SJSA1 (cell line): ENCODE measurements at regions not wholly inside any gene's neighbourhood (a gene's known extent, or its start where the extent isn't known, plus 50 kb on each side); places are given as distances from the start of the nearest gene placed in this dataset.

Source experiments
- DNase-seq, 2 experiments: peaks; one replicate each; pipeline ENCODE4 v3.0.0-alpha.2; 2015 to 2020; ENCODE audit warnings: low spot score in 2 of 2, low read depth in 1 of 2
- H3K27ac ChIP-seq: fragments of 250-450 bp; sonication (Bioruptor Pico); 2 replicates; pipeline ENCODE4 v1.5.1; 2020; ENCODE audit warnings: mild to moderate bottlenecking, moderate library complexity
- H3K27me3 ChIP-seq: fragments of 250-450 bp; sonication (Bioruptor Pico); replicated peaks from 2 replicates; pipeline ENCODE4 v1.5.1; 2020; ENCODE audit warnings: mild to moderate bottlenecking, moderate library complexity
- H3K36me3 ChIP-seq: fragments of 250-450 bp; sonication (Bioruptor Pico); 2 replicates; pipeline ENCODE4 v1.5.1; 2020; ENCODE audit warnings: mild to moderate bottlenecking
- H3K4me1 ChIP-seq: fragments of 250-450 bp; sonication (Bioruptor Pico); replicated peaks from 2 replicates; pipeline ENCODE4 v1.6.1; 2021; ENCODE audit warnings: mild to moderate bottlenecking
- H3K4me3 ChIP-seq: fragments of 250-450 bp; sonication (Bioruptor Pico); 2 replicates; pipeline ENCODE4 v1.5.1; 2020; ENCODE audit warnings: mild to moderate bottlenecking
- H3K9me3 ChIP-seq: fragments of 250-450 bp; sonication (Bioruptor Pico); replicated peaks from 2 replicates; pipeline ENCODE4 v1.5.1; 2020; ENCODE audit warnings: mild to moderate bottlenecking

DNA sequence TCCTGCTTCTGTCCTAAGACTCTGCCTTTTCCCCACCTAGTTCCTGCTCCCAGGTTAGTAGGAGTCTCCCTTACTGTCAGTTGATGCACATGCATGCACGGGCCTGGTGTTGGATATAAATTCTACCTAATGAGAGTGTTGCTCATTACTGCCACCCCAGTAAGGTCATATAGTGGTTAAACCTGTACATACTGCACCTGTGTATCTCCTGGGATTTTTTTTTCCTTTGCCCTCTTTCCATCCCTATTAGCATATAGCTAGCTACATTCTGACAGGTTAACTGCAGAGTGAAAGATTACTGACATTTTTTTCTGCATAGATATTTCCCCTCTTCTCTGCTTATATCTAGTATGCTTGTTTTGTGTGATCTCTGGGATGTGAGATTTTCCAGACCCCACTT is 201.5 kb upstream of the PIRT start:
- Histone ChIP-seq H3K36me3 (no peaks in the 10 kb centered on the region), H3K27ac (no peak overlapping the region), H3K27me3 (no peaks in the 10 kb centered on the region), H3K4me3 (no peak overlapping the region), H3K9me3 (no peaks in the 10 kb centered on the region), H3K4me1 (no peaks in the 10 kb centered on the region)
- no peak for DNase-seq

- Histone ChIP-seq H3K9me3 (no peaks in the 10 kb centered on the region), H3K4me1 (no peaks in the 10 kb centered on the region), H3K4me3 (no peak overlapping the region), H3K36me3 (no peaks in the 10 kb centered on the region), H3K27me3 (no peaks in the 10 kb centered on the region), H3K27ac (no peak overlapping the region)
- no peak for DNase-seq
Measured at GRCh38 chr17:11035681-11036080, 197.8 kb upstream of the PIRT start.

GRCh38 chr17:11031787-11032186 is 193.9 kb upstream of the PIRT start:
- no peak overlapping the region for H3K4me3 ChIP-seq
- H3K9me3 ChIP-seq: no peaks in the 10 kb centered on the region
- no peak for DNase-seq
- no peaks in the 10 kb centered on the region for H3K27me3 ChIP-seq
- H3K4me1 ChIP-seq: no peaks in the 10 kb centered on the region
- H3K27ac ChIP-seq: no peak overlapping the region
- H3K36me3 ChIP-seq: no peaks in the 10 kb centered on the region

DNA sequence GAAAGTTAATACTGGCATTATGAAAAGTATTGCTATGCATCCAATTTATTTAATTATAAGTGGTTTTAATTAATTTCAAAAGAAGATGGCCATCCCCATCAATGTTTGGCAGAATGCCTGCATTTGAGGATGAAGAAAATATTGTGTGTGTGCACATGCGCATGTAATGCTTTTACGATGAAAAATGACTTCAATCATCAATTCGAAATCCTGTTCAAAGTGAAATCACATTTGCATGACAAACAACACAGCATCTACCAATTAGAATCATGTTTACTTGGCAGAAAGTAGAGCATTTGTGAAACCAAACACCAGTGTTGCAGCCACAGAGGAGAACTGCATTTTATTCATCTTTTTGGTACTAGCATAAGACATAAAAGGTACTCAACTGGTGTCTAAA is 191.9 kb upstream of the PIRT start:
- Histone ChIP-seq H3K27ac (no peak overlapping the region), H3K27me3 (no peaks in the 10 kb centered on the region), H3K9me3 (no peaks in the 10 kb centered on the region), H3K4me3 (no peak overlapping the region), H3K36me3 (no peaks in the 10 kb centered on the region), H3K4me1 (no peaks in the 10 kb centered on the region)
- no peak for DNase-seq

- Histone ChIP-seq H3K9me3 (no peaks in the 10 kb centered on the region), H3K27me3 (no peaks in the 10 kb centered on the region), H3K36me3 (no peaks in the 10 kb centered on the region), H3K27ac (no peak overlapping the region), H3K4me3 (no peak overlapping the region), H3K4me1 (no peaks in the 10 kb centered on the region)
- DNase-seq: no peak
Measured at GRCh38 chr17:11028349-11028748, 190.5 kb upstream of the PIRT start.

- Histone ChIP-seq H3K27me3 (no peaks in the 10 kb centered on the region), H3K4me1 (no peaks in the 10 kb centered on the region), H3K27ac (no peak overlapping the region), H3K36me3 (no peaks in the 10 kb centered on the region), H3K9me3 (no peaks in the 10 kb centered on the region), H3K4me3 (no peak overlapping the region)
- no peak for DNase-seq
Measured at GRCh38 chr17:11026903-11027302, 189.0 kb upstream of the PIRT start.

DNA sequence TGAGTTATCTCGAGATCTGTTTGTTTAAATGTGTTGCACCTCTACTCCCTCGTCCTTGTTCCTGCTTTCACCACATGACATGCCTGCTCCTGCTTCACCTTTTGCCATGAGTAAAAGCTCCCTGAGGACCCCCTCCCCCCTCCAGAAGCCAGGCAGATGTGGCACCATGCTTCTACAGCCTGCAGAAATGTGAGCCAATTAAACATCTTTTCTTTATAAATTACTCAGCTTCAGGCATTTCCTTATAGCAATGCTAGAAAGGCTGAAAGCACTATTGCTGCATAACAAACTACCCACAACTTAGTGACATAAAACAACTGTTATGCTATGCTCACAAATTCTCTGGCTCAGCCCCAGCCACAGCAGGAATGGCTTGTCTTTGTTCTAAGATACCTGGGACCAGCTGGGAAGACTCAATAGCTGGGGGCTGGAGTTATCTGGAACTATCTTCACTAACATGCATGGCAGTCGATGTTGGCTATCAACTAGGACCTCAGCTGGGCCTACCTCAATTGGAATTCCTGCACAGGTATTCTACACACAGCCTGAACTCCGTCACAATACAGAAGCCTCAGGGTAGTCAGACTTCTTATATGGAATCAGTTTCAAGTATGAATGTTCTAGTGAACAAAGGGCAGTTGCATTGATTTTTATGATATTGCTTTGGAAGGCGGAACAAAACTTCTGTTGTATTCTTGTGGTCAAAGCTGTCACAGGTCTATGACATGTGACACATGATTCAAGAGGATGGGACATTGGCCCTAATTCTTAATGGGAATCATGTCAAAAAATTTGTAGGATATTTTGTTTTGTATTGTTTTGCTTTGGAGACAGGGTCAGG is 186.0 kb upstream of the PIRT start:
- H3K27me3 ChIP-seq: no peaks in the 10 kb centered on the region
- no peak overlapping the region for H3K27ac ChIP-seq
- no peaks in the 10 kb centered on the region for H3K36me3 ChIP-seq
- no peaks in the 10 kb centered on the region for H3K4me1 ChIP-seq
- H3K4me3 ChIP-seq: no peak overlapping the region
- DNase-seq: no peak
- no peaks in the 10 kb centered on the region for H3K9me3 ChIP-seq

DNA sequence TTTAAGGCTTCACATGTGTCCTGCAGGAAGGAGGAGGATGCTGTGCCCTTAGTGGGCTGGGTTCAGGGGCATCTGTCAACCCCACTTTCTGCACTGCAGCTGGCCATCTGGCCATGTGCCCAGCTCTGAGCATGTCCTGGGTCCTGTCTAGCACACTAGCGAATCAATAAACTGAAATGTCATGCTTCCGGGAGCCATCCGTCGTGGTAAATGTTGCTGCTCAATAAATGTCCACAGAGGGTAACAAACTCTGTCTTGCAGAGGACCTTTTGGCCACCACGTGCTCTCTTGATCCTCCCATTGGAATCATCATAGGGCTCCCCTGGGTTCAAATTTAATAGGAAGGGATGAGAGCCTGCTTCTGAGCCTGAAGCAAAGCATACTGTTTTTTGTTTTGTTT is 168.6 kb upstream of the PIRT start:
- no peaks in the 10 kb centered on the region for H3K9me3 ChIP-seq
- no peaks in the 10 kb centered on the region for H3K36me3 ChIP-seq
- no peaks in the 10 kb centered on the region for H3K4me1 ChIP-seq
- no peak for DNase-seq
- H3K4me3 ChIP-seq: no peak overlapping the region
- no peaks in the 10 kb centered on the region for H3K27me3 ChIP-seq
- no peak overlapping the region for H3K27ac ChIP-seq

DNA sequence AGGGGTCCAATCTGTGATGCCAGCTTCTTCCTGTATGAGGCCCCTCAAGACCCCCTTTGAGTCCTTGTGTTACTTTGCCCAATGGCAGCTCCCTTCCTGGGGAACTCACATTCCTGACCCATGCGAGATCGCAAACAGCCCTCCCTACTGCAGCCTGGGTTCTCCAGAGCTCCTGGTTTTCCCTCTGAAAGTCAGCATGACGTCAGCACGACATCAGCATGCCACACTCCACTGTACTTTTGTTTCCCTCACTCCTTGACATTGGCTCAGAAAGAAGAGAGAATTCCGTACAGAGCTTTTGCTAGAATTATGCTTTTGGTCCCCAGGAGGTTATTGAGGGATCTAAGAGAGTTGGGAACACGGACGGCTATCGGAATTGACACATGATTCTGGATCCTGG is 168.1 kb upstream of the PIRT start:
- Histone ChIP-seq H3K27ac (no peak overlapping the region), H3K27me3 (no peaks in the 10 kb centered on the region), H3K4me3 (no peak overlapping the region), H3K4me1 (no peaks in the 10 kb centered on the region), H3K36me3 (no peaks in the 10 kb centered on the region), H3K9me3 (no peaks in the 10 kb centered on the region)
- DNase-seq: no peak

DNA sequence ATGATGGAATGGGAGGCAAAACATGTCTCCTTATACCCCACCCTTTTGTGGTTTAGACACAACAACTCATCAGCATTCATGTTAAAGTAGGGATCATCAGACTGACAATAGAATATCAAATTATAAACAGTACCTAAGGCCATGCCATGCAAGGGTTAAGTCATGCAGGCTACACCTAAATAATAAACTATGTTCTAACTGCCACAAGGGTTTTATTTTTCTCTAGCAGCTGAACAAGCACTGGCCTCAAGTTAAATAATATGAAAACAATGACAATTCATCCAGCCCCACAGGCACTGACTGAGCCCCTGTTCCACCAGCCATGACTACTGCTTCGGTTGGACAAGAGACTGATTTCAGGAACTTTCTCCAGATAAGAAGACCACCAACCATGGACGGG is 164.5 kb upstream of the PIRT start:
- H3K4me3 ChIP-seq: no peak overlapping the region
- H3K36me3 ChIP-seq: no peaks in the 10 kb centered on the region
- H3K27ac ChIP-seq: no peak overlapping the region
- H3K4me1 ChIP-seq: no peaks in the 10 kb centered on the region
- no peaks in the 10 kb centered on the region for H3K9me3 ChIP-seq
- H3K27me3 ChIP-seq: no peaks in the 10 kb centered on the region
- no peak for DNase-seq

DNA sequence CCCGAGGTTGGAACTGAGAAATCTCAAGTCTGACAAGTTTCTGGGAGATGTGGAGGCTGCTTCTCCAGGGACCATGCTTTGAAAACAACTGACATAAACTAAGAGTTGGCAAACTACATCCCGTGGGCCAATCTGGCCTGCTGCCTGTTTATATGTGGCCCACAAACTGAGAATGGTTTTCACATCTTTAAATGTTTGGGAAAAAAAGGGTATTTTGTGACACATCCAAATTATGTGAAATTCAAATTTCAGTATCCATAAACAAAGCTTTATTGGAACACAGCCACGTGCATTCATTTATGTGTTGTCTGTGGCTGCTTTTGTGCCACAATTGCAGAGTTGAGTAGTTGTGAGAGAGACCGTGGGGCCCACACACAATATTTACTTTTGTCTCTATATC is 163.8 kb upstream of the PIRT start:
- H3K27ac ChIP-seq: no peak overlapping the region
- no peaks in the 10 kb centered on the region for H3K36me3 ChIP-seq
- no peak for DNase-seq
- H3K4me3 ChIP-seq: no peak overlapping the region
- H3K27me3 ChIP-seq: no peaks in the 10 kb centered on the region
- H3K9me3 ChIP-seq: no peaks in the 10 kb centered on the region
- no peaks in the 10 kb centered on the region for H3K4me1 ChIP-seq

DNA sequence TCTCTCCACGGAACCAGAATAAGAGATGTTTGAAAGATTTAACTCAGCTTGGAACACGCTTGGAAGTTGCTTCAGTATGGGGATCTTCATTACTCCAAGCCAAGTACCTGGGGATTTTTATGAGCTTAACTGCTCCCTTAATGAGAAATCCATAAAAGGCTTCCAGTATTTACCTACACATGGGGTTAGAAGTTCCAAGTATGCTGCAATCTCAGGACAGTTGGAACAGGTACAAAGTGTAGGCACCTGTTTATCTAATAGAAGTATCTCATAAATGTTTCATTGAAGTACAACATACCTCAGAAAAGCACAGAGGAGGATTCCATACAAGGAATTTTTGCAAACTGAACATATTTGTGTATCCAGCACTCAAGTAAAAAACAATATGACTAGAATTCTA is 161.6 kb upstream of the PIRT start:
- H3K9me3 ChIP-seq: no peaks in the 10 kb centered on the region
- H3K27ac ChIP-seq: no peak overlapping the region
- no peak for DNase-seq
- no peaks in the 10 kb centered on the region for H3K27me3 ChIP-seq
- no peak overlapping the region for H3K4me3 ChIP-seq
- H3K36me3 ChIP-seq: no peaks in the 10 kb centered on the region
- H3K4me1 ChIP-seq: no peaks in the 10 kb centered on the region

GRCh38 chr17:10993126-10993525 is 155.2 kb upstream of the PIRT start:
- Histone ChIP-seq H3K9me3 (no peaks in the 10 kb centered on the region), H3K36me3 (no peaks in the 10 kb centered on the region), H3K4me3 (no peak overlapping the region), H3K27ac (no peak overlapping the region), H3K27me3 (no peaks in the 10 kb centered on the region), H3K4me1 (no peaks in the 10 kb centered on the region)
- no peak for DNase-seq

DNA sequence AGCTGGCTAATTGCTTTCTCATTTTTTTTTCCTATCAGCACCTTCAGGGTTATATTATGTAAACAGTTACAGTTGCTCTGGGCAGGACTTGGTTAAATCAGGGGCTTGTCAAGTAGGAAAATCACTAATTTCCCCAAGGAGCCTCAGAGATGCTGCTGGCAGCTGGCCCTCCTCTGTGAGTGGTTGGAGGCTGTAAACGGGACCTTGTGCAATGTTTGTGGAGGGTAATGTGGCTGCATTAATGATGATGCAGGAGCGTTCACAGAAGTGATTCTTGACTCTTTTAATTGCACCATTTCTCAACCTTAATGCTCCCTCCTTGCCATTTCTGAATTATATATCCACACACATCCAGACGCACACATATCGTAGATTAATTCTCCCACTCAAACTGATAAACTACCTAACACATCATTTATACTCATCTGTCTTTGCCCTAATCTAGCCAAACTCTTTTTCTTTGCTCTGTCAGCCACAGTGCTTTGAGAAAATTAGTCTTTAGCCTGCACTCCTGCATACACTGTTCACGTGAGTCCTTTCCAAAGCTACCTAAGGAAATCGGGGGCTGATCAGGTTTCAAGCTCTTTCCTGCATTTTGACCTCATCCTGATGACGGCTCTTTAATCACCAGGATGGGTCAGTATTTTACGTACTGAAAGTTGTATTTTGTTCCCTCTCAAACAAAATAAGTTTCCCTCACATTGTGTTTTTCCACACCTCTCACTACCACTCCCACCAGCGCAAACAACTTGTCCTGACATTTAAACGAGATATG is 154.4 kb upstream of the PIRT start:
- Histone ChIP-seq H3K27ac (no peak overlapping the region), H3K27me3 (no peaks in the 10 kb centered on the region), H3K4me1 (no peaks in the 10 kb centered on the region), H3K4me3 (no peak overlapping the region), H3K9me3 (no peaks in the 10 kb centered on the region), H3K36me3 (no peaks in the 10 kb centered on the region)
- DNase-seq: no peak
